ENCODE measurements at regions not wholly inside any gene's neighbourhood (a gene's known extent, or its start where the extent isn't known, plus 50 kb on each side); places are given as distances from the start of the nearest gene placed in this dataset.
A peak's percentile ranks its signal among the peaks of the same experiment; 100 is the strongest.
"Not testable (repeated sequence)": the region's sequence is repeated elsewhere in the genome, so short reads cannot be mapped to it uniquely, and the experiment has no call there.

GRCh38 chr9:72443855-72444254 is 77.6 kb upstream of the TMC1 start:
- peak overlapping the region; percentile 17 for H3K4me3 Mint-ChIP-seq
- no peaks in the 10 kb centered on the region for H3K36me3 Mint-ChIP-seq
- no peaks in the 10 kb centered on the region for H3K27me3 Mint-ChIP-seq
- H3K4me1 Mint-ChIP-seq (ENCODE audit: low read depth) = peaks cover 35% of the 10 kb centered on the region
- H3K27ac Mint-ChIP-seq = peak overlapping the region; percentile 7
- H3K9me3 Mint-ChIP-seq (ENCODE audit: low read depth) = no peaks in the 10 kb centered on the region

DNA sequence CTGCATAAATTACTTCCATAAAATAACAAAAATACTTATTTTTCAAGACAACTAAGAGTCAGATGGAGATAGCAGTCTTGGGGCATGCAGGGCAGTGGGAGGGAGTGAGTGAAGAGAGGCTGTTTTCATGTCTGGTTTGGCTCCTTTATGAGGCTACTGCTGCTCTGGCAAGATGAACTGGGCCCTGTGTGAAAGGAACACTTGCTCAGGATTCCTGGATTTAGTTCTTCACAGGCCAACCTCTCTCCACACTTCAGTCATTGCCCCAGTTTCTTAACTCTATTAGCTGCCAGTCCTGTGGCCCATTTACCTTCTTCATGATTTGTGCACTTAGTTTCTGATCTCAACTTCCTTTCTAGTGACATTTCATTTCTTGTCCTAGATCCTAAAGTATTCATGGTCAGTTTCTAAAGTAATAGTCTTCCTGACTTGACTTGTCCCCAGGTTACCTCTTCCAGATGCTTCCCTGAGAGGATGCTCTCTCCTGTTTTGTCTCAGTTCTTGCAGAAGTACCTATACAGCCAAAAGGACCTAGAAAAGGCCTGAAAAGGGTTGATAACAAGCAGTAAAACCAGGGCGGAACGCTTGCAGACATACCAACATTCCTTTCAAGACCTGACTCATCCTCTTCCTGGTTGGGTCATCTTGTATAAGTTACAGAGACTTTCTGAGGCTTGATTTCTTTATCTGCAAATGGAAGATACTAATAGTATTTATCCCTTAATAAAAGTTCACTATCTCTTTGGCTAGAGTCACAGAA is 77.0 kb upstream of the ZFAND5 start:
- Mint-ChIP-seq H3K4me3 (no peak overlapping the region), H3K27ac (no peak overlapping the region), H3K36me3 (no peaks in the 10 kb centered on the region), H3K27me3 (no peaks in the 10 kb centered on the region), H3K9me3 (ENCODE audit: low read depth) (no peaks in the 10 kb centered on the region), H3K4me1 (ENCODE audit: low read depth) (peaks cover 35% of the 10 kb centered on the region)

- H3K9me3 Mint-ChIP-seq (ENCODE audit: low read depth) = no peaks in the 10 kb centered on the region
- no peak overlapping the region for H3K4me3 Mint-ChIP-seq
- H3K4me1 Mint-ChIP-seq (ENCODE audit: low read depth) = peaks cover 35% of the 10 kb centered on the region
Measured at GRCh38 chr9:72440992-72441847, 76.2 kb upstream of the ZFAND5 start.

DNA sequence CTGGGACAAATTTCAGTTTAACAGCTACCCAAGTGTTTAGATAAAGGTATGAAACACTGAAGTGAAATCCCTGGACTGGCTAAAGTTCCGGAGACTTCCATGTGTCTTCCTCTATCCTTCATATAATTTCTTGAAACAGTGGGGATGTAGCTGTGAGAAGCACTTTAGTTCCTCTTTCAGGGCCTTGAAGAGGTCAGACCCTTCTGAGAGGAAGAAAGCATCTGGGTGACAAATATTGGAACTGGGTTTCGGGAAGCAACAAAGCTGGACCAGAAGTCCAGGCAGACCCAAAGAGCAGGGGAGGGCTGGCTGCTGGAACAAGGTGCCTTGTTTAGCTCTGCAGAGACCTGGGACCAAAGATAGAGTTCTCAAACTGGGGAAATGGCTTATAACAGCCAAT is 75.4 kb upstream of the ZFAND5 start:
- H3K36me3 Mint-ChIP-seq = no peaks in the 10 kb centered on the region
- no peak overlapping the region for H3K27ac Mint-ChIP-seq
- H3K4me3 Mint-ChIP-seq = no peak overlapping the region
- H3K27me3 Mint-ChIP-seq = no peaks in the 10 kb centered on the region
- H3K4me1 Mint-ChIP-seq (ENCODE audit: low read depth) = peaks cover 31% of the 10 kb centered on the region
- H3K9me3 Mint-ChIP-seq (ENCODE audit: low read depth) = no peaks in the 10 kb centered on the region

More at GRCh38 chr9:72440992-72441847, 76.2 kb upstream of the ZFAND5 start:
- H3K27ac Mint-ChIP-seq = no peak overlapping the region
- H3K27me3 Mint-ChIP-seq = no peaks in the 10 kb centered on the region
- H3K36me3 Mint-ChIP-seq = no peaks in the 10 kb centered on the region

DNA sequence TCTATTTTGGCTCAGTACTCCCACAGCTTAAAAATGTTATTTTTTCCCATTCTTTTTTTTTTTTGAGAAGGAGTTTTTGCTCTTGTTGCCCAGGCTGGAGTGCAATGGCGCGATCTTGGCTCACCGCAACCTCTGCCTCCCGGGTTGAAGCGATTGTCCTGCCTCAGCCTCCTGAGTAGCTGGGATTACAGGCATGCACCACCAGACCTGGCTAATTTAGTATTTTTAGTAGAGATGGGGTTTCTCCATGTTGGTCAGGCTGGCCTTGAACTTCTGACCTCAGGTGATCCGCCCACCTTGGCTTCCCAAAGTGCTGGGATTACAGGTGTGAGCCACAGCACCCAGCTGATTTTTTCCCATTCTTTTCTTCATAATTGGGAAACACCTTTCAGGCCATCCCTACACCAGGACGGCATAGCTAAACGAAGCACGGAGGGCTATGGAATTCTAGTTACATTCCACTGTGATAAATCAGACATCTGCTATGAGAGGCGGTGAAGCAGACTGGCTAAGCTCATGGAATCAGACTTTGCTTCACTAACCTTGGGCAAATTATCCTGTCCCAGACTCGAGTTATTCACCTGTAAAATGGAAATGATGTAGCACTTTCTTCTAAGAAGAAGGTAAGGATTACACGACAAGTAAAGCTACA is 68.7 kb upstream of the ZFAND5 start:
- not testable (repeated sequence) for H3K4me3 Mint-ChIP-seq; H3K27me3 Mint-ChIP-seq; H3K27ac Mint-ChIP-seq; H3K9me3 Mint-ChIP-seq (ENCODE audit: low read depth); H3K36me3 Mint-ChIP-seq; H3K4me1 Mint-ChIP-seq (ENCODE audit: low read depth)

- Mint-ChIP-seq H3K36me3 (no peaks in the 10 kb centered on the region), H3K9me3 (ENCODE audit: low read depth) (no peaks in the 10 kb centered on the region), H3K4me1 (ENCODE audit: low read depth) (no peaks in the 10 kb centered on the region), H3K27me3 (no peaks in the 10 kb centered on the region), H3K4me3 (no peak overlapping the region), H3K27ac (no peak overlapping the region)
Measured at GRCh38 chr9:72431036-72431435, 66.0 kb upstream of the ZFAND5 start.

- H3K27ac Mint-ChIP-seq = no peak overlapping the region
- H3K4me3 Mint-ChIP-seq = no peak overlapping the region
- no peaks in the 10 kb centered on the region for H3K36me3 Mint-ChIP-seq
- no peaks in the 10 kb centered on the region for H3K9me3 Mint-ChIP-seq (ENCODE audit: low read depth)
- no peaks in the 10 kb centered on the region for H3K4me1 Mint-ChIP-seq (ENCODE audit: low read depth)
- H3K27me3 Mint-ChIP-seq = no peaks in the 10 kb centered on the region
Measured at GRCh38 chr9:72428329-72428728, 63.3 kb upstream of the ZFAND5 start.

- no peak overlapping the region for H3K4me3 Mint-ChIP-seq
- no peaks in the 10 kb centered on the region for H3K4me1 Mint-ChIP-seq (ENCODE audit: low read depth)
- H3K36me3 Mint-ChIP-seq = no peaks in the 10 kb centered on the region
- no peaks in the 10 kb centered on the region for H3K9me3 Mint-ChIP-seq (ENCODE audit: low read depth)
- no peaks in the 10 kb centered on the region for H3K27me3 Mint-ChIP-seq
- no peak overlapping the region for H3K27ac Mint-ChIP-seq
Measured at GRCh38 chr9:72427801-72428200, 62.8 kb upstream of the ZFAND5 start.

DNA sequence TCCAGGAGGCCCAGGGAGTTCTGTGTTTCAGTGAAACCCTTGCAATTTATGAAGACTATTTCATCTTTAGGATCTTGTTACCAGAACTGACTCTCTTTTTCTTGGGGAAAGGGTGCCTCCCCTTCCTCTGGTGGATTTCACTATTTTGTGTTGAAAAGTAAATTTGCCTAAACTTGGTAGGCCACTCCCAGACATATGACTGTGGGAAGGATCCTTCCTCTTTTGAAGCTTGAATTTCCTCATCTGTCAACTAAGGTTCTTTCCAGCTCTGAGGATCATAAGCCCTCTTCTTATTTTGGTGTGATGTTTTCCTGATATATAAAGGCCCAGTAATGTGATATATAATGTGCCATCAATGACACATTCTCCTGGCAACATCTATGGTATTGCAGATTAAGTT is 59.1 kb upstream of the ZFAND5 start:
- H3K27me3 Mint-ChIP-seq = no peaks in the 10 kb centered on the region
- H3K36me3 Mint-ChIP-seq = no peaks in the 10 kb centered on the region
- no peaks in the 10 kb centered on the region for H3K4me1 Mint-ChIP-seq (ENCODE audit: low read depth)
- H3K27ac Mint-ChIP-seq = no peak overlapping the region
- H3K9me3 Mint-ChIP-seq (ENCODE audit: low read depth) = no peaks in the 10 kb centered on the region
- no peak overlapping the region for H3K4me3 Mint-ChIP-seq

GRCh38 chr9:72422214-72422613 is 57.2 kb upstream of the ZFAND5 start:
- Mint-ChIP-seq H3K27ac (no peak overlapping the region), H3K9me3 (ENCODE audit: low read depth) (no peaks in the 10 kb centered on the region), H3K4me3 (no peak overlapping the region), H3K4me1 (ENCODE audit: low read depth) (no peaks in the 10 kb centered on the region), H3K36me3 (no peaks in the 10 kb centered on the region), H3K27me3 (no peaks in the 10 kb centered on the region)

DNA sequence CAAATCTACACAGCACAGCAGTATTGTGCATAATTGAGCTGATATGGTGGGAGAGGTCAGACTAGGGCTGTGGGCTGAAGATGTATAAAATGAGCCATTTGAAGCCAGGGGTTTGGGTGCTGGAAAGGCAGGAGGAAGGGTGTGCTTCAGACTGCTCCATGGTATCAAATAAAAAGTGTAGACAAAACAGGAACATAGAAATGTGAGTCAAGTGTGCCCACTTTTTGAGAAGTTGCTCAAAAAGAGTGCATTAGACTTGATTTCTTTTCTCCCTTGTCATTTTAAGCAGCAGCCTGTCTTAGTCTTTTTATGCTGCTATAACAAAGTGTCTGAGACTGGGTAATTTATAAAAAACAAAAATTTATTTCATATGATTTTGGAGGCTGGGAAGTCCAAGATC is 55.8 kb upstream of the ZFAND5 start:
- Mint-ChIP-seq H3K4me3 (no peak overlapping the region), H3K9me3 (ENCODE audit: low read depth) (no peaks in the 10 kb centered on the region), H3K4me1 (ENCODE audit: low read depth) (no peaks in the 10 kb centered on the region), H3K36me3 (no peaks in the 10 kb centered on the region), H3K27me3 (no peaks in the 10 kb centered on the region), H3K27ac (no peak overlapping the region)

DNA sequence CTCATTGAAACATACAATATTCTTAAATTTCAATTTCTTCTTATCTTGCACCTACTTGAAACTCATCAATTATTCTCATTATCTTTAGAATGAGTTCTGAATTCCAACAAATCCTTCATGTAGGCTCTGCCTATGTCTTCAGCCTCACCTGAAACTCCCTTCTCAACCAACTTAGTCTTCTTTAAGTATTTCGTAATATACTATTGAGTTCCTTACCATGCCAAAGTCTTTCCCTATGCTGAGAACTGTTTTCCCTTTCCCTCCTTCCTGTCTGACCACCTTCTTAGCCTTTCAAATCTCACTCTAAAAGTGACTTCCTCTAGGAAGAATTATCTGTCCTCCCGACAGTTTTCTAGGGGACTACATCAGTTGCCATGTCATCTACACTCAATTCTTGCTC is 50.9 kb upstream of the ZFAND5 start:
- Mint-ChIP-seq H3K4me1 (ENCODE audit: low read depth) (no peaks in the 10 kb centered on the region), H3K27ac (no peak overlapping the region), H3K4me3 (no peak overlapping the region), H3K27me3 (no peaks in the 10 kb centered on the region), H3K9me3 (ENCODE audit: low read depth) (no peaks in the 10 kb centered on the region), H3K36me3 (no peaks in the 10 kb centered on the region)

- Mint-ChIP-seq H3K4me3 (no peak overlapping the region), H3K27ac (no peak overlapping the region), H3K4me1 (ENCODE audit: low read depth) (no peaks in the 10 kb centered on the region), H3K9me3 (ENCODE audit: low read depth) (no peaks in the 10 kb centered on the region), H3K27me3 (no peaks in the 10 kb centered on the region), H3K36me3 (no peaks in the 10 kb centered on the region)
Measured at GRCh38 chr9:72415163-72415562, 50.2 kb upstream of the ZFAND5 start.
